H4 (cell line): ENCODE measurements at regions not wholly inside any gene's neighbourhood (a gene's known extent, or its start where the extent isn't known, plus 50 kb on each side); places are given as distances from the start of the nearest gene placed in this dataset.

ENCODE experiments used
- DNase-seq: peaks from one replicate; pipeline ENCODE4 v3.0.0-alpha.2; 2015; ENCODE audit warnings: low spot score

DNA sequence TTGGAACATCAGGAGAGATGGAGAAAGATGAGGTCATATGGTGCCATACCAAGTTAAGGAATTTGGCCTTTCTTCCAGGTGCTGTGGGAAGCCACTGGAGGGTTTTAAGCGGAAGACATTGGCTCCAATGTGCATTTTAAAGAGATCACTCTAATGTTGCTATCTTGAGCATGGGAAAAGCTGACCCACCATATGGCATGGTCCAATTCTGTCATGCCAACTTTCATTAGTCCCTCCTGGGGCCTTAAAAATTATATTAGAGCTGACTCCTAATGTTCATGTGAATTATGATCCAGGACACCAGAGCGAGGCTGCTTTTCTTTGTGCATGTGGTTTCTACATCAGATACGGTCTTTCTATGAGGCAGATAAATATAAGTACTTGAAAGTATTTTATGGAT is 335.0 kb upstream of the TSHZ2 start:
- DNase-seq: no peak

DNA sequence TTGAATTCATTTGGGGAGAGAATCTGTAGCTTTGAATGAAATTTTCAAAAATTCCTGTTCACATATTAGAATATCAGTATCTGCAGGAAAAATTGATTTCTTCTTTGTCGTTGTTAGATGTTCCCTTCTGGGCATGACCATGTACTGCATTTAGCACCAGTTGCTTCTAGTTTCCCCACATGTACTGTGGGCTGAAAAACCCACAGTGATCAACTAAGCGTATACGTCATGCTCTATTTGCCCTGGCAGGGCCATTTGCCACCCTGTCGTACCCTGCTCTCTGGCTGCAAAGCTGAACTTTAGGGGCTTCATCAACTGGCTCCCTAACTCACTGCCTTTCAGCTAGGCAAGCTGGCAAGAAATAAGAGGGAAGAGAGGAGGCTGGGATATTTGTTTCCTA is 340.7 kb upstream of the TSHZ2 start:
- no peak for DNase-seq

DNA sequence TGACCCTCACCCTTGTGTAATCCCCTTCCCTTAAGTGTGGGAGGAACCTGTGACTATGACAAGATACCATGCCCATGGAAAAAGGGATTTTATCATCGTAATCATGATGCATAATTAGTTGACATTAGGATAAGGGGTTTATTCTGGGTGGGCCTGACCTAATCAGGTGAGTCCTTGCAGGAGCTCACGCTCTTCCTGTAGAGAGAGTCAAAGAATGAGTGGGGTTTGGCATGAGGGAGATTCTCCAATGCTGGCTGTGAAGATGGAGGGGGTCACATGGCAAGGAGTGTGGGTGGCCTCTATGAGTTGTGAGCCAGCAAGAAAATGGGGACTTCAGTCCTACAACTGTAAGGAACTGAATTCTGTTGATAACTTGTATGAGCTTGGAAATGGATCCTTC is 342.0 kb upstream of the TSHZ2 start:
- DNase-seq: no peak

DNA sequence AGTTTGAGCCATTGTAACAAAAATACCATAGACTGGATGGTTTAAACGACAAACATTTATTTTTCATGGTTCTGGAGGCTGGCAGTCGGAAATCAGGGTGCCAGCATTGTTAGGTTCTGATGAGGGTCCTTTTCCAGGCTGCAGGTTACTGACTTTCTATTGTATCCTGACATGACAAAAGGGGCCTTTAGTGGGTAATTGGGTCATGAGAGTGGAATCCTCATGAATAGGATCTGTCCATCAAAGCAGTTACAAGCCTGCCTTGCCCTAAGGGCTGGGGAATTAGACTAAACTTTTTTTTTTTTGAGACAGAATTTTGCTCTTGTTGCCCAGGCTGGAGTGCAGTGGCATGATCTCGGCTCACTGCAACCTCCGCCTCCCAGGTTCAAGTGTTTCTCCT is 347.9 kb upstream of the TSHZ2 start:
- DNase-seq: no peak

DNA sequence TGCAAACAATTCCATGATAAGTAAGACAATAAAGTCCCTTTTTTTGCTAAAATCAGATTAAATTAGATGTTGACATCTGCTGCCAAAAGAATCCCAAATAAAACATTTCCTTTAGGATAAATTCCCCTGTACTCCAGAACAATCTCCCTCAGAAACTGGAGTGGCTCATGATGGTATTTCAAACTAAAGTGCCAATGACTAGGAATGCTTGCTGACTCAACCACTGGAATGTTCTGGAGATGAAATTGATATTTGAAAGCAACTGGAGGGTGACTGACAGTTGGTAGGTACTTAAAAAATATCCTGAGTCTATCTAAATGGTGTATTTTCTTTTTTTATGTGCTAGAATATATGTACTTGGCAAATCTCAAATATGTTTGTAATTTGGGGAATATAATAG is 350.1 kb upstream of the TSHZ2 start:
- DNase-seq: no peak

DNA sequence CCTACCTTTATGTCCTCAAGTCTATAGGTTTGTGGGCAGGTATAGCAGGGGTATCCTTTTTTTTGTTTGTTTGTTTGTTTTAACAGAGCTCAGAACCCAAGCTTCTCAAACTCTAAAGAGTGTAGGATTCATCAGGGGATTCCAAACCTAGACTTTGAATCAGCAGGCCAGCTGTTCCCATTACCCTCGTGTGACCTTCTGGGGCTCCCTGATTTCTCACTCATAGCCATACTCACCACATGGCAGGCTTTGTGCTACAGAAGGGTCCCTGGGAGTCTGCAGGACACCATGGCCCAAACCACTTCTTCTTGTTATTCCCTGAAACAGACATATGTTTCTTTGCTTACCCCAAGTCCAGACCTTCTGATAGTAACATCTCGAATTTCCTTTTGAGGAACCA is 350.8 kb upstream of the TSHZ2 start:
- no peak for DNase-seq

DNA sequence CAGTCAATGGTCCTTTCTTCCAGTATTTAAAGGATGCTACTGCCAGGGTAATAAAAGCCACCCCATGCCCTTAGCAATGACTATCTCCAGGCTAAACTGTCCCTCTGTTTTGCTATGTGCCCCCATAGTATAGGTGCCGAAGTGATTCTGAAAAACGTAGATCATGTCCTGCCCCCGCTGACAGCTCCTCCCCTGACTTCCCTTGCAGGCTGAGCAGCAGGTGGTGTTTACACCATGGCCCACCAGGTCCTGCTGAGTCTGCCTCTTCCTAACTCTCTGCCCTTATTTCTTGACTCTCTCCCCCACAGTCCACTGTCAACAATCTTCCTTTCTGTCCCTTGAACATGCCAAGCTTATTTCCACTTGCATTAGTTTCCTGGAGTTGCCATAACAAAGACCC is 352.5 kb upstream of the TSHZ2 start:
- no peak for DNase-seq

DNA sequence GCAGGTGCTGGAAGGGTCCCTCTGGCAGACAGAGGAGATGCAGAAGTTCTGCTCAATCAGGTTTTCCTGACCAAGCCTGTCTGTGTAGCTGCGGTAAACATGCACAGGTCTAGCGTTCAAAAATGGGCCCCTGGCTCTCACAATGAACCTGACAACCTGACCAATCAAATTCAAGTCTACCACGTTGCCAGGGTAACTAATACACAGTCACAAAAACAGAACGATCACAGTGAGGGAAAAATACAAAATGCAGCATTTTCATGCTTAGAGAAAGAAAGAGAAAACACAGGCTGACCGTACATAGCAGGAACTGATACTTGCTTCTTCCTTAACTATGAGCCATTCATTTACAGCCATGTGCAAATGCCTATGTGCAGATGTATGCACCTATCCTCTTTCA is 353.1 kb upstream of the TSHZ2 start:
- no peak for DNase-seq

DNA sequence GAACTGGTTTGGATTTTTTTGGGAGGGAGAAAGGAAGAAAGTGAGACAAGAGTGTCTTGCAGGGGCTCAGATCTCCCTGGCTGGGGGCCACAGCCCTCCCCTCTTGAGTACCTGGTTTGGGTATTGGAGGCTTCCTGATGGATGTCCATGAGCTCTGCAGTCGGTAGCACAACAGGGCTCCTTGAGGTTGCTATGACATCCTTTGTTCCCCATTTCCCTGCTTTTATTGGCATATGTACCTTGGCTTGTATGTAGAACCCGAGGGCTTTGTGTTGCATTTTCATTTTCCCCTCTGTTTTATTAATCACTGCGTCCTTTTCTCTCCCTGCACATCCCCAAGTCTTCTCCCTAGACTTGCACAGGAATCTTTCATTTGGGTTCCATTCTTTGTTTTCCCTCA is 355.5 kb upstream of the TSHZ2 start:
- DNase-seq: no peak

DNA sequence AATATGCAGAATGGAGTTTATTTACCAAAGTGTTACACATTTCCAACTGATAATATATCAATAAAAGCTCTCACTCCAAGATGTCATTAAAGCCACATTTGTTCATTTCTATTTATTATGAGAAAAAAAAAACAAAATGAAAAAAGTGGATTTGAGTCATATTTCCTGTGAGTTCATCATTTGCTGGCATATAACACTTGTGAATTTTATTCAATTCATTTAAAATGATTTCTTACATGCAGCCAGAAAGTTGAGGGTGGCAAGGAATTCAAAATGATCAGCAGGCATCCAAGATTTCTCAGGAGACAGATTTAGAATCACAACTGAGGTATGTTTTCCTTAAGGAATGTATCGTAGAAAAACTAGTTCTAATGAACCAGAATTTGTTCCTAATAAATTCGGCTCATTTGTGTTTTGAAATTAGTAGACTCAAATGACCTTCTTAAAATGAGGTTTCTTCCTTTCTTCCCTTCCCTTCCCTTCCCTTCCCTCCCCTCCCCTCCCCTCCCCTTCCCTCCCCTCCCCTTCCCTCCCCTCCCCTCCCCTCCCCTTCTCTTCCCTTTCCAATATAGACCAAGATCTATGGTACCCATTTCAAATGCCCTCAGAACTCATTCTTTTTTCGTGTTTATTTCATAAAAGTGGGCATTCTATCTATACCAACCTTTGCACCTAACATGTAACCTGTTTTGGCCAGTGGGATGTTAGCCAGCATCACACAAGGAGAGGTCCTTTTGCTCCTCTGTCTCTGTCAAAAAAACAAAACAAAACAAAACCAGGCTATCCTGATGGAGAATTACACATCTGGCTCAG is 357.9 kb upstream of the TSHZ2 start:
- no peak for DNase-seq

DNA sequence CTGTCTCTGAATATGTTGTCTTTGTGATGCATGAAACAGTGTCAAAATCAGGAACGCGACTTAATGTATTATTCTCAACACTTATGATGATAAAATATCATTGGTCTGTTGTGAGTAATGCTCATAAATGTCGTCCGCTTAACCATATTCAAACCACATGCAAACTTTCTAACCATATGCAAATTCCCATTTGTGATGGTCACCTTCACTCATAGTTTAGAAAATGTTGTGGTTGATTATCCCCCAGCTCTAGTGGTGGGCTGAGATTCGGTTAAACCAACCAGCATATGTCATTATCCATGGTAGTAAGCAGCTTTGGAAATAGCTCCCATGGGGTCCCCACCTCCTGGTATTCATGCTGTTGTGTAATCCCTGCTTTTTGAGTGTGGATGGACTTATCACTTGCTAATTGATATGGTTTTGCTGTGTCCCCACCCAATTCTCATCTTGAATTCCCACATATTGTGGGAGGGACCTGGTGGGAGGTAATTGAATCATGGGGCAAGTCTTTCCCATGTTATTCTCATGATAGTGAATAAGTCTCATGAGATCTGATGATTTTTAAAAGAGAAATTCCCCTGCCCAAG is 360.0 kb upstream of the TSHZ2 start:
- no peak for DNase-seq

DNA sequence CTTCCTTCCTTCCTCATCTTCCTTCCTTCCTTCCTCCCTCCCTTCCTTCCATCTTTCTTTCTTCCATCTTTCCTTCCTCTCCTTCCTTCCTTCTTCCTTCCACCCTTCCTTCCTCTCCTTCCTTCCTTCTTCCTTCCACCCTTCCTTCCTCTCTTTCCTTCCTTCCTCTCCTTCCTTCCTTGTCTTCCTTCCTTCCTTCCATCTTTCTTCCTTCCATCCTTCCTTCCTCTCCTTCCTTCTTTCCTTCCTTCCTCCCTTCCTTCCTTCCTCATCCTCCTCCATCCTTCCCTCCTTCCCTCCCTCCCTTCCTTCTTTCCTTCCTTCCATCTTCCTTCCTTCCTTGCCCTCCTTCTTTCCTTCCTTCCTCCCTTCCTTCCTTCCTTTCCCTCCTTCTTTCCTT is 361.4 kb upstream of the TSHZ2 start:
- DNase-seq: no peak

DNA sequence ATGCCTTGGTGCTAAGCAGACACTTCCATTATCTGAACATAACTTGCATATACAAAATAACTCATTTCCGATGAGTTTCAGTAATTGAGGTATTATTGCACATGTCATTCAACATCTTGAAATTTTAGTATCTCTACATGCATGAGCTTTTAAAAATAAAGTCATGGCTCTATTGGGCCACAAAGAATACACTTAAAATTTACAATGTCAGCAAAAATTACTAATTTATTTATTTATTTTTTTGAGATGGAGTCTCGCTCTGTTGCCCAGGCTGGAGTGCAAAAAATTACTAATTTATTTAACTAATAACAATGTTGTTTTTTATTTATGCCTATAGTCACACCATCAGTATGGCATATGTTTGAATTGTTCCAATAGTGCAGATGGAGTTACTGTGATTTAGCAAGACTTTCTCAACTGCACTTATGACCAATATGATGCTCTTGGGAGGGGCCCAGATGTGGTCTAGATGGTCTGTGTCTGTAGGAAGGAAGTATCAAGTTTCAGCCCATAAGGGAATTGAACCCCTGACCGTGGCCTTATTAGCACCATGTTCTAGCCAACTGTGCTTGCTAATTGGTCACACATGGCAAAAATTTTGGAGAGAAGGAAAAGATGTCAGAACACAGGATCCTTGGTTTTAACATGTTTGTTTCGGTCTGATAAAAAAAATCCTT is 370.7 kb upstream of the TSHZ2 start:
- DNase-seq: peak; percentile 17

DNA sequence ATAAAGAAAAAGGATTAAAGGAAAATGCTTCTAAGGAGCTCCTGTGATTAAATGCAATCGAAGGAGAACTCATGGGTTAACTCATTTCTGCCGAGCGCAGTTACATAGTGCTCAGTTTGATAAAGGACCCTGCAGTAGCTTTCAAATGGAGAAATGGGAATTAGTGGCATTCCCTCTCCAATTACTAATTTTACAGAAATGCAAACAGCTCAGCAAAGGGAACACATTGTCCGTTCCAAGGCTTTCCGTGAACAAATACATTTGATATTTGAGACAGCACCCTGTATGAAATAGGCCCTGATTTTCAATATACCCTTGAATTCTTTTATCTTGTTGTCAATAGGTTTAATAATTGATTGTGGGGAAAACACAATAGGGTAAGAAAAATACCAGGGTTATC is 375.9 kb upstream of the TSHZ2 start:
- no peak for DNase-seq

DNA sequence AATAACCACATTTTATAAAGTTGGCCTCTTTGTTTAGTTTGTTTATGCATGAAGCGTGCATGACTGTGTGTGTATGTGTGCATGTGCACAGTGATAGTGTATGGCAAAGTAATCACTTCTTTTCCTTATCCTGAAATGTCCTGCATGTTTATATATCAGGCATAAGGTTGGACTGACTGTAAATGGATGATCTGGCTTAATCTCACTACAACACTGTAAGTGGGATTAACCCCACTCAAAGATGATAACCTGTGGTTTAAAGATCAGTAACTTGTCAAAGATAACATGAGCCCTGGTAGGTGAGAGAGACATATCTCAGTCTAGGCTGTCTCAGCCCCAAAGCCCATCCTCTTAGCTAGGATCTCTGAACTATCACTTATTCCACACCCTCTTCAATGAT is 376.6 kb upstream of the TSHZ2 start:
- DNase-seq: no peak

DNA sequence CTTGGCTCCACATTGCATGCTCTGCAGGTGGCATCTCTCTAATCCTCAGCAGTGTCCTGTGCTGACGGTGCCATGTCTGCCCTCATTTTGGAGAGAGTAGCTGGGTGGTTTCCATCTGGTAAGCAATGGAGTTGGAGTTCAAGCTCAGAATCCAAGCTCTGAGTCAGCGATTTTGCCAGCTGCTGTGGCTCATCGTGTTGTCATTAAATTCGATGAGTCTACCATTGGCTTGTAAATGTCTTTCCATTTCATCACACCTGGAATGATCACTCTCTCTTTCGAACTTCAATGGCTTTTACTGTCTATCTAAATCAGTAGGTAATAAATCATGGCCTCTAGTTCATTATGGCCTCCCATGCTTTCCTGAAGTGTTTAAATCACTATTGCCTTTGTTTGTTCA is 378.5 kb upstream of the TSHZ2 start:
- DNase-seq: no peak

DNA sequence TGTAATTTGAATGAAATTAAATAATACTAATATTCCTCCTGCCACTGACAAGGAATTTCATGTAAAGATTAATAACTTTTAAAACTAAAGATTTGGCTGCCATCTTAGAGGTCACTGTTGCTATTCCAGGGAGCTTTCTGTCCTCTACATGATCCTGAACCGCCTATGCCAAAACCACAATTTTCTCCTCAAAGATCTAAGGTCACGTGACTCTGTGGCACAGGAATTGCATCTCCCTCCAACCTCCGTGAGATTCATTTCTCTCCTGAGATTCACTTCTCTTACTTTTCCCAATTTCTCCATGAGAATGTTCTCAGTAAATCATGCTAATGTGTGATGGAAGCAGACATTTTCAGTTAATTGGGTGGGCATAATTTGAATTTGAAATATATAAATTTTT is 379.6 kb upstream of the TSHZ2 start:
- no peak for DNase-seq

DNA sequence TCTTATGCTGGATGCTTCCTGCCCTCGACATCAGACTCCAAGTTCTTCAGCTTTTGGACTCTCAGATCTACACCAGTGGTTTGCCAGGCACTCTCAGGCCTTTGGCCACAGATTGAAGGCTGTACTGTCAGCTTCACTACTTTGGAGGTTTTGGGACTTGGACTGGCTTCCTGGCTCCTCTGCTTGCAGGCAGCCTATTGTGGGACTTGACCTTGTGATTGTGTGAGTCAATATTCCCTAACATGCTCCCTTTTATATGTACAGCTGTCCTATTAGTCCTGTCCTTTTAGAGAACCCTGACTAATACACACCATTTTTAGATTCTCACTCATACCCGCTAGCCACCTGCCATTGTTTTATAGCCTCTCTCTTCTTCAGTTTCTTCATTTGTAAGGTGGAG is 382.1 kb upstream of the TSHZ2 start:
- no peak for DNase-seq

DNA sequence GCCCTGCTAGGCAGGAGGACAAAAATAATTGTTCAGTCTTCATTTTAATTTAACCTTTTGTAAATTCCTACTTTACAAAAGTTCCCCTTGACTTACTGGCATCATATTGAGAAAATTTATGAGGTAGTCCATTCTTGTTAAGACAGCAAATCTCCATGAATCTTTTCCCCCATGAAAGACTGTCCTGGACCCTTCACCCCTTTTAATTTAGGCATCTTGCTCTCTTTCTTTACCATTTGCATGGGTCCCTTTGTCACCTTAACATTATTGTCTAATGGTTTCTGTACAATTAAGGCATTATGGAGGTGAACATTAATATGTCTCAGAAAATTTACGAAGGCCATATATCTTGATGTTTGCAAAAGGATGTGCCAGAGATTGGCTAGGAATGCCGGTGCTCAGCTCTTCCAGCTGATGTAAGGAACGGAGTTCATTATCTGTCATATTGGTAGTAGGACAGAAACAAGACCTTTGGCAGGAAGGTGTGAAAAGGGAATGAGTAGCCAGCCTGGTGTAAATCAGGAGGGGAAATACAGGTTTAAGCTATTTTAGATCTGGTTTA is 382.8 kb upstream of the TSHZ2 start:
- no peak for DNase-seq

DNA sequence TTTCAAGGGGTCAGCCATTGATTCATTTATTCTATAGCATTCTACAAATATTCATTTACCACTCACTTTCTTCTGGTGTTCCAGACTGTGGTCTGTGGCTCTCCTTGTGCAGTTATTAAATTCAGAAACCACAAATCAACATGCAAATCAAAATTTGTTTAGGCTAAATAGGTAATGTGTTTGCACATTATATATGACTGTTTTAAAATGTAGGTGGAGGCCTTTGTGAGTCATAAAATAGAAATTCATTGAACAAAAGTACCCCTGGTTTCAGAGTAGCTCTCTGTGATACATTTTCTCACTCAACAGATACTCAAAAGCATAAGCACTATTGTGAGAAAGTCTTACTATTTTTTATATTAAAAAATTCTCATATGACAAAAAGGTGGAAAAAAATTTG is 385.5 kb upstream of the TSHZ2 start:
- no peak for DNase-seq

DNA sequence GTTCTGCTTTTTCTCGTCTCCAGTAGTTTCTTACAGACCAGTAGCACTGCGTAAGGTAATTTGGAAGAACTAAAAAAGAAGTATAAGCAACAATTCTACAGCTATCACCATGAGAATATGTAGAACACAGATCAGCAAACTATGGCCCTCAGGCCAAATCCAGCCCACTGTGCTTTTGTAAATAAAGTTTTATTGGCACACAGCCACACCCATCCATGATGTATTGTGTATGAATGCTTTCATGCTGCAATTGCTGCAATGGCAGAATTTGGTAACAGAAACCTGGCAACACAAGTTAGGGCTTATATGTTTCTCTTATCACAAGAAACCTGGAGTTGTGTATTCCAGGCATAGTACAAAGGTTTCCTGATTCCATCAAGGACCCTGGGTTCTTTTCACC is 386.8 kb upstream of the TSHZ2 start:
- DNase-seq: no peak

DNA sequence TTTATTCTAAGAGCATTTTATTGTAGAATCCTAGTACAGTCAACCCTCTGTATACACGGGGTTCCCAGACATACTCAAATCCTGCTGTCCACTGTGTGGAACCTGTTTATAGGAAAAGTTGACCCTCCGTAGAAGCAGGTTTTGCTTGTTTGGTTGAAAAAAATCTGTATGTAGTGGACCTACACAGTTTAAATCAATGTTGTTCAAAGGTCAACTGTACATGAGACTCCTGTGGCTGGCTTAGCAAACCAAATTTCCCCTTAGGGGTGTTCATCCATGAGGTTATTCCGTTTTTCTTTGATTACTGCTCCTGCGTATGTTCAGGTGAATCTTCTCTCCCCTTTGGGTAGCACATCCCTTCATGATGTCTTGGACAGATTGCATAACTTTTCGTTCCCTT is 387.0 kb upstream of the ZFP64 start:
- no peak for DNase-seq

DNA sequence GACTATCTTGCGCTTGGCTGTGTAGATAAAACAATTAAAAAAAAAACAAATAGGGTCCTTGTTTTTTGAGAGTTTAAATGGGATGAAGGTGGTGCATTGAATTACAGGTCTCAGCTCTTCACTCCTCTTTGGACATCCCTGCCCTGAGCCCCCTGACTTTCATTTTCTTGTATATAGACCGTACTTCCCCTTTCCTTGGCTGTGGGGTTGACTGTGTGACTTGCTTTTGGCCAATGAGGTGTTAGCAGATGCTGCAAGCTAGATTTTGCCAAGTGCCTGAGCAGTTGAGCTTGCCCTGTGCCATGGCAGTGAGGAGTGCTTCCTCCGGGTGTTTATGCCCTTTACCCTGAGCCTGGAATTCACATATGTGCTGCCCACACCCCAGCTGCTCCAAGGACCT is 386.1 kb upstream of the ZFP64 start:
- DNase-seq: no peak
